Activated CD8-positive, alpha-beta T cell treated with anti-CD3 and anti-CD28 coated beads for 36 hours (primary cell): ENCODE measurements at regions not wholly inside any gene's neighbourhood (a gene's known extent, or its start where the extent isn't known, plus 50 kb on each side); places are given as distances from the start of the nearest gene placed in this dataset.

Experiments used
- ATAC-seq: fragments of 200-7000 bp; cut with Tn5 transposase; one replicate; pipeline ENCODE4 v1.10.0; 2021; ENCODE audit warnings: mild to moderate bottlenecking, moderate library complexity
- CTCF ChIA-PET: fragments of 350-600 bp; sonication (Branson Sonifier 250); formaldehyde crosslinking; loops from one replicate; lab custom pipeline; 2021; ENCODE audit warnings: antibody characterized with exemption; lab: Charles Lee
- POLR2A ChIA-PET: fragments of 350-600 bp; sonication (Branson Sonifier 250); formaldehyde crosslinking; loops from one replicate; lab custom pipeline; 2021; ENCODE audit warnings: antibody characterized with exemption; lab: Charles Lee
- DNase-seq: peaks from one replicate; pipeline ENCODE4 v3.0.0-alpha.2; 2020
- H3K27ac Mint-ChIP-seq: one replicate; pipeline ENCODE4 v1.8.0; 2021; ENCODE audit warnings: mild to moderate bottlenecking, mixed read lengths
- H3K27me3 Mint-ChIP-seq: one replicate; pipeline ENCODE4 v1.8.0; 2021; ENCODE audit warnings: mixed read lengths
- H3K36me3 Mint-ChIP-seq: one replicate; pipeline ENCODE4 v1.8.0; 2021; ENCODE audit warnings: low read depth, mixed read lengths
- H3K4me1 Mint-ChIP-seq: one replicate; pipeline ENCODE4 v1.8.0; 2021; ENCODE audit warnings: low read depth, mixed read lengths
- H3K4me3 Mint-ChIP-seq: one replicate; pipeline ENCODE4 v1.8.0; 2021; ENCODE audit warnings: mild to moderate bottlenecking, moderate library complexity, mixed read lengths
- H3K9me3 Mint-ChIP-seq: one replicate; pipeline ENCODE4 v1.8.0; 2021; ENCODE audit warnings: mixed read lengths
- CTCF ChIP-seq: fragments of 200-600 bp; IDR thresholded peaks from one replicate; pipeline ENCODE4 v1.8.0; 2022; ENCODE audit warnings: antibody characterized with exemption, mild to moderate bottlenecking
- intact Hi-C: fragments of 100-400 bp; cut with micrococcal nuclease; formaldehyde crosslinking; loops from one replicate; pipeline ENCODE4 v1.10.0; 2022

GRCh38 chr7:114857605-114858004 is 64.3 kb upstream of the MDFIC start:
- Mint-ChIP-seq H3K27ac (no peak overlapping the region), H3K27me3 (peaks cover 2% of the 10 kb centered on the region), H3K36me3 (no peaks in the 10 kb centered on the region), H3K4me1 (peaks cover 2% of the 10 kb centered on the region), H3K4me3 (no peak overlapping the region), H3K9me3 (no peaks in the 10 kb centered on the region)
- ATAC-seq (no peak), DNase-seq (no peak)
- POLR2A ChIA-PET = no interaction called here
- no peak for TF ChIP-seq CTCF
- CTCF ChIA-PET = interaction anchor here (0.6 kb wide), 1 partner anchor 140 kb away, joined by 3 read pairs; no protein-coding TSS in a partner anchor
- intact Hi-C loops = no loop called here

- POLR2A ChIA-PET = no interaction called here
- no peak for ATAC-seq
These were observed 62.4 kb upstream of the MDFIC start for GRCh38 chr7:114859477-114859876.

GRCh38 chr7:114860206-114860605 is 61.7 kb upstream of the MDFIC start:
- Mint-ChIP-seq H3K4me1 (no peaks in the 10 kb centered on the region), H3K27me3 (peaks cover 1% of the 10 kb centered on the region), H3K4me3 (no peak overlapping the region), H3K27ac (no peak overlapping the region), H3K36me3 (no peaks in the 10 kb centered on the region), H3K9me3 (no peaks in the 10 kb centered on the region)
- ATAC-seq (no peak), DNase-seq (no peak)
- intact Hi-C loops = loop anchor here (10.0 kb wide), 1 partner anchor 355 kb away; no protein-coding TSS in a partner anchor
- CTCF ChIA-PET = interaction anchor here (2.2 kb wide), 1 partner anchor 357 kb away, joined by 5 read pairs; no protein-coding TSS in a partner anchor
- POLR2A ChIA-PET = no interaction called here
- TF ChIP-seq CTCF = no peak

More at GRCh38 chr7:114859477-114859876, 62.4 kb upstream of the MDFIC start:
- Mint-ChIP-seq H3K27me3 (peaks cover 2% of the 10 kb centered on the region), H3K4me1 (no peaks in the 10 kb centered on the region), H3K27ac (no peak overlapping the region), H3K36me3 (no peaks in the 10 kb centered on the region), H3K4me3 (no peak overlapping the region), H3K9me3 (no peaks in the 10 kb centered on the region)
- no peak for TF ChIP-seq CTCF
- intact Hi-C loops = no loop called here
- CTCF ChIA-PET = interaction anchor here (2.2 kb wide), 1 partner anchor 358 kb away, joined by 5 read pairs; no protein-coding TSS in a partner anchor
- no peak for DNase-seq

- no peak for TF ChIP-seq CTCF
- CTCF ChIA-PET = no interaction called here
- POLR2A ChIA-PET = no interaction called here
- Mint-ChIP-seq H3K36me3 (no peaks in the 10 kb centered on the region), H3K27me3 (no peaks in the 10 kb centered on the region), H3K4me1 (peaks cover 4% of the 10 kb centered on the region), H3K9me3 (no peaks in the 10 kb centered on the region), H3K27ac (no peak overlapping the region), H3K4me3 (no peak overlapping the region)
- intact Hi-C loops = loop anchor here (10.0 kb wide), 1 partner anchor 352 kb away; no protein-coding TSS in a partner anchor
- DNase-seq = no peak
- ATAC-seq = no peak
These were observed 59.5 kb upstream of the MDFIC start for GRCh38 chr7:114862406-114862805.

- POLR2A ChIA-PET = no interaction called here
- no peak overlapping the region for H3K4me3 Mint-ChIP-seq
- ATAC-seq = no peak
- intact Hi-C loops = loop anchor here (10.0 kb wide), 1 partner anchor 351 kb away; no protein-coding TSS in a partner anchor
- no peak overlapping the region for H3K27ac Mint-ChIP-seq
- no peak for TF ChIP-seq CTCF
- H3K27me3 Mint-ChIP-seq = no peaks in the 10 kb centered on the region
- H3K9me3 Mint-ChIP-seq = no peaks in the 10 kb centered on the region
- DNase-seq = no peak
- CTCF ChIA-PET = interaction anchor here (0.8 to 2.1 kb wide), 15 partner anchors 13 to 987 kb away, joined by 3 to 11 read pairs (median 5); no protein-coding TSS in a partner anchor
- H3K36me3 Mint-ChIP-seq = no peaks in the 10 kb centered on the region
- peaks cover 4% of the 10 kb centered on the region for H3K4me1 Mint-ChIP-seq
These were observed 57.6 kb upstream of the MDFIC start for GRCh38 chr7:114864278-114864677.
